VCaP (cell line): ENCODE measurements at regions not wholly inside any gene's neighbourhood (a gene's known extent, or its start where the extent isn't known, plus 50 kb on each side); places are given as distances from the start of the nearest gene placed in this dataset.
"Not testable (repeated sequence)": the region's sequence is repeated elsewhere in the genome, so short reads cannot be mapped to it uniquely, and the experiment has no call there.

Experiments used
- H3K27ac ChIP-seq: fragments of 450-650 bp; 2 replicates; pipeline ENCODE4 v1.5.1; 2017
- TF ChIP-seq, protein P1 (sequence below): fragments of 450-650 bp; conservative IDR thresholded peaks from 2 replicates; pipeline ENCODE4 v1.5.1; 2017; ENCODE audit warnings: mild to moderate bottlenecking, moderate library complexity

GRCh38 chr4:100609810-100610209, 92.0 kb upstream of the EMCN start:
- H3K27ac ChIP-seq, result no peak overlapping the region
- TF ChIP-seq, protein P1, sequence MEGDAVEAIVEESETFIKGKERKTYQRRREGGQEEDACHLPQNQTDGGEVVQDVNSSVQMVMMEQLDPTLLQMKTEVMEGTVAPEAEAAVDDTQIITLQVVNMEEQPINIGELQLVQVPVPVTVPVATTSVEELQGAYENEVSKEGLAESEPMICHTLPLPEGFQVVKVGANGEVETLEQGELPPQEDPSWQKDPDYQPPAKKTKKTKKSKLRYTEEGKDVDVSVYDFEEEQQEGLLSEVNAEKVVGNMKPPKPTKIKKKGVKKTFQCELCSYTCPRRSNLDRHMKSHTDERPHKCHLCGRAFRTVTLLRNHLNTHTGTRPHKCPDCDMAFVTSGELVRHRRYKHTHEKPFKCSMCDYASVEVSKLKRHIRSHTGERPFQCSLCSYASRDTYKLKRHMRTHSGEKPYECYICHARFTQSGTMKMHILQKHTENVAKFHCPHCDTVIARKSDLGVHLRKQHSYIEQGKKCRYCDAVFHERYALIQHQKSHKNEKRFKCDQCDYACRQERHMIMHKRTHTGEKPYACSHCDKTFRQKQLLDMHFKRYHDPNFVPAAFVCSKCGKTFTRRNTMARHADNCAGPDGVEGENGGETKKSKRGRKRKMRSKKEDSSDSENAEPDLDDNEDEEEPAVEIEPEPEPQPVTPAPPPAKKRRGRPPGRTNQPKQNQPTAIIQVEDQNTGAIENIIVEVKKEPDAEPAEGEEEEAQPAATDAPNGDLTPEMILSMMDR, result no peak

GRCh38 chr4:100608651-100609050, 90.8 kb upstream of the EMCN start:
- not testable (repeated sequence) for H3K27ac ChIP-seq

GRCh38 chr4:100605144-100605543, 87.3 kb upstream of the EMCN start:
- TF ChIP-seq, protein P1, result no peak
- H3K27ac ChIP-seq, result peak overlapping the region; percentile 13; the same call in 1 of the 2 replicates

DNA sequence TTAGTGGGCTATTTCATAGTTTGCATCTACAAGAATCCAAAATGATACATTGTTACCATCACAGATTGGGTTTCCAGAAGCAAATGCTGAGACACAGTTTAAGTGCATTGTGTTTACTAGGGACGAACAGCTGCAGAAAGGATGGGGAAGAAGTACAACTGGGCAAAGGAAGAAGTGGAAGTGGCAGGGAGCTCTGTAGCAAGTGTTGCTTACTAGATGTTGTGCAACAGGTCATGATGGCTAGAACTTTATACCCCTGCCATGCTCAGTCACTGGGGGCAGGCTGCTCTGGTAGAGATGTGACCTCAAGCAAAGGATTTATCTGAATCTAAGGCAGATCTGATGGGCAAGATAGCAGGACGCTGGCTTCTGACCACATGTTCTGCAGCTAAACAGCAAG, 76.1 kb upstream of the EMCN start:
- TF ChIP-seq, protein P1, result no peak
- H3K27ac ChIP-seq, result no peak overlapping the region

DNA sequence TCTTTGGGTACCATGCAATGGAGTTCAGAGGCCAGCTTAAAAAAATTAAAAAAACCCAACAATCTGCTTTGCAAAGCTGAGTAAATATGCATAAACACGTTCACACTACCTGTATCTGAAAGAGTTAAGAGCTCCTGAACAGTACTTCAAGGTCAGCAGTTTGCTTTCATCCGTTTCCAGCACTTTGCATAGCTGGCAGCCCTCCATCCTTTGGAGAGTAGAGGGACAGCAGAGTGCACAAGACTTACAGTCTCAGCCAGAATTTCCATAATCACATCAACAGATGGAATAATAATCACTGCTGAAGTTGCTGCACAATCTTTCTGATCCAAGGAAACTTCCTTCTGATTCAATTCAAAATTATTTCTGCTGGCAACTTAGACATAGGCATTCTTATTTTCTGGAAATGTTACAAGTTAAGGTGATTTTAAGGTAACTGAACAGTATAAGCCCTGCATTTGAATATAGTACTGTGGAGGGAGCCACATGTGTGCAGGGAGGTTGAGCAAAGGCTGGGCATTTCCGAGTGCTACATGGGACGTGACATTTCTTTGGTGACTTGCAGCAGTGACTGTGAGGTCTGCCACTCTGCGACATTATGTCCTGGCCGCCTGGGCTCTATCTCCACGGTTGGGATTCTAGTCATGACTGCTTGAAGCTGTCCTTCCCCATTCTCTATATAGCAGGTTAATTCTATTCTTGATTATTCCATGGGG, 73.5 kb upstream of the EMCN start:
- TF ChIP-seq, protein P1, result no peak
- H3K27ac ChIP-seq, result peak overlapping the region; percentile 10; the same call in 1 of the 2 replicates

DNA sequence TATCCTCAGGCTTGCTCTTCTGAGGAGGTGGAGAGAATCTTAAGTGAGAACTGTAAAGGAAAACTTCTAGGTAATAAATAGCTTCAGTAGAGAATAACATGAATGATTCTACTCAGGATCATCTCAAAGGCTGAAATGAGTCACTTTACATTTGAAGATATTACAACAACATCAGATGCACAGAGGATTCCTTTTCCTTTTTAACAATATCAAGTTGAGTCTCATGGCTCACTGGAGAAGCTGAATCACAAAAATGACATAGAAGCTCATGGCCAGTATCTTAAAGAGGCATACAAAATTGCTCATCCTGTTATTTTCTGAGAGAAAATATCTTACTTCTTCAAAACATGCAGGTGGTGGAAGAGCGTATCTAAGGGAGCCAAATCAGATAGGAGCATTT, 72.5 kb upstream of the EMCN start:
- TF ChIP-seq, protein P1, result no peak

DNA sequence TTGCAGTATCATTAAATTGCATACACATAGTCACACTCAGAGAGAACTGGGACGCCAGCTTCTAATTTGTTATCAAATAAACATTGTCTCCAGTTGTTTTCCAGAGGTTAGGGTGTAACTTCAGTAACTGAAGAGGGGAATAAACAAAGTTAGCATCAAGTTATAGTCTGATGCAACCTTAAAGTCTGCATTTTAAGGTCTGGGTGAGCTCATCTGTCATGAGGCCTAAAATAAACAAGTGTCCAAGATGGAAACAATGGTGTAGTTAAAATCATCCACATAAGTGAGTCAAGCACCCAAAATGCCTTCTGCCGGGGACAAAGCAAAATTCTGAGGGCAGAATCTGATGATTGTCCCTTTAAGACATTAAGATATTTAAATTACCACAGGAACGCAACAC, 70.3 kb upstream of the EMCN start:
- H3K27ac ChIP-seq, result no peak overlapping the region; the same call in 1 of the 2 replicates
- TF ChIP-seq, protein P1, result no peak

More for the DNA sequence above, 72.5 kb upstream of the EMCN start:
- no peak overlapping the region; the same call in 1 of the 2 replicates for H3K27ac ChIP-seq

GRCh38 chr4:100582146-100582545, 64.3 kb upstream of the EMCN start:
- no peak overlapping the region for H3K27ac ChIP-seq
- TF ChIP-seq, protein P1, result no peak
